Heart left ventricle (tissue), 13 donors: ENCODE measurements at regions not wholly inside any gene's neighbourhood (a gene's known extent, or its start where the extent isn't known, plus 50 kb on each side); places are given as distances from the start of the nearest gene placed in this dataset.

Experiments
- POLR2A ChIP-seq, 2 donors: fragments of 450-650 bp; IDR thresholded peaks; one replicate each; pipeline ENCODE4 v1.6.1; 2017; ENCODE audit warnings: antibody characterized with exemption in 2 of 2, mild to moderate bottlenecking in 2 of 2, moderate library complexity in 2 of 2
- TF ChIP-seq, protein P1 (sequence below), 12 donors: fragments of 200-600 bp; sonication (generic) in 4 of 12; IDR thresholded peaks; one replicate each; pipeline versions ENCODE4 v1.5.0 to v1.8.0; 2018 to 2022; ENCODE audit warnings: antibody characterized with exemption in 12 of 12, mild to moderate bottlenecking in 5 of 12
- donor health status: ischemic (EF 13 %, LVEDD 7.1; RV severe dilation, severe dysfunction).
- donor health status: DM: no; HTN: yes; CAD: no.
- donor health status: DM: no; HTN: no; CAD: no.
- donor health status: ischemic (EF 25% LVEDD 6.9; RV normal size, moderate dysfunction).
- donor health status: ischemic (EF 25% LVEDD 5.7; RV mildly dilated, moderate dysfunction).
- donor health status: ischemic (EF 35%, LVEDD 5.7; RV mildly dilated, moderate dysfunction).
- donor health status: nonischemic (EF 11% LVEDD 7.7; RV severe dilation, severe dysfunction).
- donor health status: DM: yes; HTN: yes; CAD: no.
- donor health status: PGD.
- donor health status: ischemic (EF 29% LVEDD 5.4; RV normal size, mild dysfunction).
- donor health status: nonischemic (EF 23%, LVEDD 6.1; RV moderate dilation, normal function).

GRCh38 chr15:36409819-36410218 is 169.6 kb upstream of the CDIN1 start:
- TF ChIP-seq POLR2A (IDR thresholded peaks at IDR 0.05) = no peak
- TF ChIP-seq, protein P1, sequence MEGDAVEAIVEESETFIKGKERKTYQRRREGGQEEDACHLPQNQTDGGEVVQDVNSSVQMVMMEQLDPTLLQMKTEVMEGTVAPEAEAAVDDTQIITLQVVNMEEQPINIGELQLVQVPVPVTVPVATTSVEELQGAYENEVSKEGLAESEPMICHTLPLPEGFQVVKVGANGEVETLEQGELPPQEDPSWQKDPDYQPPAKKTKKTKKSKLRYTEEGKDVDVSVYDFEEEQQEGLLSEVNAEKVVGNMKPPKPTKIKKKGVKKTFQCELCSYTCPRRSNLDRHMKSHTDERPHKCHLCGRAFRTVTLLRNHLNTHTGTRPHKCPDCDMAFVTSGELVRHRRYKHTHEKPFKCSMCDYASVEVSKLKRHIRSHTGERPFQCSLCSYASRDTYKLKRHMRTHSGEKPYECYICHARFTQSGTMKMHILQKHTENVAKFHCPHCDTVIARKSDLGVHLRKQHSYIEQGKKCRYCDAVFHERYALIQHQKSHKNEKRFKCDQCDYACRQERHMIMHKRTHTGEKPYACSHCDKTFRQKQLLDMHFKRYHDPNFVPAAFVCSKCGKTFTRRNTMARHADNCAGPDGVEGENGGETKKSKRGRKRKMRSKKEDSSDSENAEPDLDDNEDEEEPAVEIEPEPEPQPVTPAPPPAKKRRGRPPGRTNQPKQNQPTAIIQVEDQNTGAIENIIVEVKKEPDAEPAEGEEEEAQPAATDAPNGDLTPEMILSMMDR (IDR thresholded peaks at IDR 0.05) = no peak
